ENCODE measurements at regions not wholly inside any gene's neighbourhood (a gene's known extent, or its start where the extent isn't known, plus 50 kb on each side); places are given as distances from the start of the nearest gene placed in this dataset.

DNA sequence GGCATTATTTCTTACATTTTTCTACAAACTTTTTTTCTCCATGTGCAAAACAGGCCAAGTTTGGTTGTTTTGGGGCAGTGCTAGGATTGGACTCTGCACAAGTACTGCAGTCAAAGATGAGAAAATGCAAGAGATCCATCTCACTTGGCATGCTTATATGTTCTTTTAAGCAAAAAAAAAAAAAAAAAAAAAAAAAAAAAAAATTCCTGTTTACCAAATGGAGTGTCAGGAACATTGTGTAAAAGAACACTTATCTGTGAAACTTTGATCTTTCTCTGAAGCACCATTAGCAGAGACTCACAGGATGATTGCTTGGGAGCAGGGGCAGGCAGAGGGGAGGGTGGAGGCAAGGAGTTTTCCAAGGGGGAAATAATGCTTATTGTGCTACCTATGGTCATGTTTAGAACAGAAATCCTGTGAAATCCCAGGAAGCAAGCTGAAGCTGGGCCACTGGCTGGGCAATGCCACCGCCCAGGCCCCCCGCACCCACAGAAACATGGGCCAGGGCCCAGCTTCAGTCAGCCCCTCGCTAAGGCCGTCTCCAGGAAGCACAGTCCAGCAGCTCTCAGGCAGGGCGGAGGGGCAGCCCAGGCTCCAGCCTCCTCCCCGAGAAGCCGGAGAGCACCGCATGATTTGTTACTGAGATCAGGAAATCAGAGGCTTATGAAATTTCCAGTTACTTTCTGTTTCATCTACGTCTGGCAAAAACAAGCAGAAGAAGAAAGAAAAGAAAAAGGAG is 229.4 kb downstream of the ZNF516 start (continued):
- TF ChIP-seq, protein P1, sequence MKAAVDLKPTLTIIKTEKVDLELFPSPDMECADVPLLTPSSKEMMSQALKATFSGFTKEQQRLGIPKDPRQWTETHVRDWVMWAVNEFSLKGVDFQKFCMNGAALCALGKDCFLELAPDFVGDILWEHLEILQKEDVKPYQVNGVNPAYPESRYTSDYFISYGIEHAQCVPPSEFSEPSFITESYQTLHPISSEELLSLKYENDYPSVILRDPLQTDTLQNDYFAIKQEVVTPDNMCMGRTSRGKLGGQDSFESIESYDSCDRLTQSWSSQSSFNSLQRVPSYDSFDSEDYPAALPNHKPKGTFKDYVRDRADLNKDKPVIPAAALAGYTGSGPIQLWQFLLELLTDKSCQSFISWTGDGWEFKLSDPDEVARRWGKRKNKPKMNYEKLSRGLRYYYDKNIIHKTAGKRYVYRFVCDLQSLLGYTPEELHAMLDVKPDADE (conservative IDR thresholded peaks at IDR 0.05; ENCODE audit: control insufficient read depth, low read depth, low read length), result no peak
- TF ChIP-seq TOE1 (IDR thresholded peaks at IDR 0.05; ENCODE audit: borderline replicate concordance) (no peak), TOE1 (CRISPR knock-in tag; IDR thresholded peaks at IDR 0.05; ENCODE audit: borderline replicate concordance, low read depth) (no peak)
- TF ChIP-seq, protein P2, sequence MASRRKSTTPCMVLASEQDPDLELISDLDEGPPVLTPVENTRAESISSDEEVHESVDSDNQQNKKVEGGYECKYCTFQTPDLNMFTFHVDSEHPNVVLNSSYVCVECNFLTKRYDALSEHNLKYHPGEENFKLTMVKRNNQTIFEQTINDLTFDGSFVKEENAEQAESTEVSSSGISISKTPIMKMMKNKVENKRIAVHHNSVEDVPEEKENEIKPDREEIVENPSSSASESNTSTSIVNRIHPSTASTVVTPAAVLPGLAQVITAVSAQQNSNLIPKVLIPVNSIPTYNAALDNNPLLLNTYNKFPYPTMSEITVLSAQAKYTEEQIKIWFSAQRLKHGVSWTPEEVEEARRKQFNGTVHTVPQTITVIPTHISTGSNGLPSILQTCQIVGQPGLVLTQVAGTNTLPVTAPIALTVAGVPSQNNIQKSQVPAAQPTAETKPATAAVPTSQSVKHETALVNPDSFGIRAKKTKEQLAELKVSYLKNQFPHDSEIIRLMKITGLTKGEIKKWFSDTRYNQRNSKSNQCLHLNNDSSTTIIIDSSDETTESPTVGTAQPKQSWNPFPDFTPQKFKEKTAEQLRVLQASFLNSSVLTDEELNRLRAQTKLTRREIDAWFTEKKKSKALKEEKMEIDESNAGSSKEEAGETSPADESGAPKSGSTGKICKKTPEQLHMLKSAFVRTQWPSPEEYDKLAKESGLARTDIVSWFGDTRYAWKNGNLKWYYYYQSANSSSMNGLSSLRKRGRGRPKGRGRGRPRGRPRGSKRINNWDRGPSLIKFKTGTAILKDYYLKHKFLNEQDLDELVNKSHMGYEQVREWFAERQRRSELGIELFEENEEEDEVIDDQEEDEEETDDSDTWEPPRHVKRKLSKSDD (conservative IDR thresholded peaks at IDR 0.05; ENCODE audit: low read length), result no peak

DNA sequence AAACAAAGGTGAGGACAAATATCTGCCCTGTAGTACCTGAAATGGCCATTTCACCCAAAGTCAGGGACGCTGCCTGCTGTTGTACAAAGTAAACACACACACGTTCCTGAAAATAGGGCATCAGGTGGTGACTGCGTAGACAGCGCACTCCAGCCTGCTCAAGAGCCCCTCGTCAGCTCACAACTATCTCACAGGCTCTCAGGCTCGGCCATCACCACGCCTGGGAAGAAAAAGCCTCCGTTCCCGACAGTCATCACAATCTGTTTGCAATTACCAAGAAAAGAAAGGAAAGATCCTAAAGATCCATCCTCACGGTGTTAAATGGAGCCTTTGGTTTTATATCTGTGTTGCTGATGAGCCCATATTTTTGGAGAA is 230.2 kb downstream of the ZNF516 start:
- H3K36me3 ChIP-seq (ENCODE audit: control insufficient read depth, insufficient read depth, low read length), result no peaks in the 10 kb centered on the region
- H3K27me3 ChIP-seq (ENCODE audit: control insufficient read depth in 2 of 2, insufficient read depth in 2 of 2, low read length in 2 of 2), result peaks cover 0 to 14% of the 10 kb centered on the region in 2 experiments; a peak in 3 of 5 replicates
- no peak overlapping the region for H3K9ac ChIP-seq (ENCODE audit: insufficient read depth in 1 of 2, low read depth in 2 of 2, low read length in 2 of 2)
- no peak for ATAC-seq
- 2% methylated on average over 9 of the region's 10 CpGs for WGBS (ENCODE audit: insufficient coverage, low coverage, missing lambda C conversion rate)
- H4K20me1 ChIP-seq (replicated peaks; ENCODE audit: control insufficient read depth, insufficient read depth, low read length), result no peaks in the 10 kb centered on the region
- BruUV-seq (replicated peaks), result no TSS peak
- no peak overlapping the region for H3K4me3 ChIP-seq
- no peak overlapping the region for H3K27ac ChIP-seq (ENCODE audit: extremely low read depth, low read depth, low read length)
- intact Hi-C loops (cut with micrococcal nuclease), result no loop called here
- H3K9me3 ChIP-seq (replicated peaks; ENCODE audit: control insufficient read depth, insufficient read depth, low read depth, low read length), result no peaks in the 10 kb centered on the region
- no peak for DNase-seq (ENCODE audit: extremely low read depth in 1 of 4, low spot score in 3 of 4)
- FAIRE-seq, result no peak
- in situ Hi-C loops (cut with MboI), result no loop called here
- POLR2A ChIA-PET, result no interaction called here
- H2AFZ ChIP-seq (ENCODE audit: low read depth, low read length), result no peak overlapping the region
- TF ChIP-seq BCOR (IDR thresholded peaks at IDR 0.05), result no peak
- no peaks in the 10 kb centered on the region for H3K4me1 ChIP-seq (replicated peaks in 1 of 2; ENCODE audit: control insufficient read depth in 2 of 2, insufficient read depth in 2 of 2, low read length in 2 of 2)
- no peaks in the 10 kb centered on the region for H3K9me1 ChIP-seq (ENCODE audit: control insufficient read depth, insufficient read depth, low read length)
- no peak overlapping the region for H3K4me2 ChIP-seq (ENCODE audit: insufficient read depth, low read length)
- CTCF ChIA-PET (ENCODE audit: low intra/inter-chr PET ratio), result no interaction called here
- H3K79me2 ChIP-seq (ENCODE audit: control insufficient read depth, insufficient read depth, low read length), result no peaks in the 10 kb centered on the region

Data from K562 (cell line).